Uterus (tissue), 2 donors: ENCODE measurements at regions not wholly inside any gene's neighbourhood (a gene's known extent, or its start where the extent isn't known, plus 50 kb on each side); places are given as distances from the start of the nearest gene placed in this dataset.

Experiments
- CTCF ChIP-seq, 4 experiments: fragments of 200-600 bp in 2 of 4; fragments of 450-650 bp in 2 of 4; sonication (generic) in 2 of 4; IDR thresholded peaks; one replicate each; pipeline ENCODE4 v1.5.1; 2016 to 2019; ENCODE audit warnings: antibody characterized with exemption in 4 of 4, mild to moderate bottlenecking in 2 of 4, moderate library complexity in 1 of 4
- POLR2A ChIP-seq, 2 donors: fragments of 450-650 bp; IDR thresholded peaks; one replicate each; pipeline ENCODE4 v1.6.1; 2016; ENCODE audit warnings: antibody characterized with exemption in 2 of 2, mild to moderate bottlenecking in 1 of 2, moderate library complexity in 1 of 2

GRCh38 chr6:104407957-104408356 is 451.8 kb downstream of the HACE1 start:
- TF ChIP-seq CTCF (IDR thresholded peaks at IDR 0.05) (no peak), POLR2A (IDR thresholded peaks at IDR 0.05) (no peak)
